A549 (cell line): ENCODE measurements at regions not wholly inside any gene's neighbourhood (a gene's known extent, or its start where the extent isn't known, plus 50 kb on each side); places are given as distances from the start of the nearest gene placed in this dataset.
"Not testable (repeated sequence)": the region's sequence is repeated elsewhere in the genome, so short reads cannot be mapped to it uniquely, and the experiment has no call there.

ENCODE experiments used
- ATAC-seq, 2 experiments: fragments of 200-7000 bp in 1 of 2; fragments of >200 bp in 1 of 2; cut with Nextera tagmentation in 1 of 2; cut with Tn5 transposase in 1 of 2; 3 replicates each; pipeline versions ENCODE4 v1.8.0 to v1.9.1; 2018 to 2020; ENCODE audit warnings: mild to moderate bottlenecking in 1 of 2, moderate library complexity in 1 of 2
- CTCF ChIA-PET: fragments of 300-600 bp; sonication (Branson Sonifier 250); formaldehyde crosslinking; extraction: SDS; loops from one replicate; lab custom pipeline; 2021; ENCODE audit warnings: antibody characterized with exemption, inconsistent platforms; lab: Yijun Ruan, JAX
- POLR2A ChIA-PET: fragments of 350-600 bp; formaldehyde crosslinking; extraction: SDS; loops from one replicate; lab custom pipeline; 2021; ENCODE audit warnings: antibody characterized with exemption, inconsistent platforms; lab: Yijun Ruan, JAX
- DNase-seq, 2 experiments: peaks; one replicate each; pipeline versions ENCODE4 v3.0.0 to v3.0.0-alpha.2; 2011 to 2016; ENCODE audit warnings: low read depth in 1 of 2, low spot score in 1 of 2
- FAIRE-seq: peaks from 2 replicates; lab custom pipeline; 2011; peaks lifted over from hg19 to GRCh38; lab: Jason Lieb, UNC
- H3K27ac ChIP-seq, 2 experiments: fragments of >200 bp; sonication (Bioruptor Twin); formaldehyde crosslinking; 3 replicates each; pipeline ENCODE4 v1.5.1; 2016 to 2017
- H3K4me1 ChIP-seq: fragments of >200 bp; sonication (Bioruptor Twin); formaldehyde crosslinking; 3 replicates; pipeline ENCODE4 v1.6.1; 2016
- H3K4me2 ChIP-seq: fragments of >200 bp; sonication (Bioruptor Twin); formaldehyde crosslinking; 3 replicates; pipeline ENCODE4 v1.6.1; 2016
- H3K4me3 ChIP-seq: fragments of >200 bp; sonication (Bioruptor Twin); formaldehyde crosslinking; 3 replicates; pipeline ENCODE4 v1.5.1; 2016
- H3K9me3 ChIP-seq: fragments of >200 bp; sonication (Bioruptor Twin); formaldehyde crosslinking; 3 replicates; pipeline ENCODE4 v1.6.1; 2016
- BHLHE40 ChIP-seq: IDR thresholded peaks from 2 replicates; pipeline ENCODE4 v1.6.1; 2012; ENCODE audit warnings: low read depth, low read length, inconsistent platforms
- CBX2 ChIP-seq: fragments of 200-600 bp; sonication (generic); IDR thresholded peaks from 2 replicates; pipeline ENCODE4 v1.6.1; 2016; ENCODE audit warnings: low read depth, mild to moderate bottlenecking, borderline replicate concordance
- CHD4 ChIP-seq: fragments of 200-600 bp; sonication (generic); IDR thresholded peaks from 2 replicates; pipeline ENCODE4 v1.6.1; 2016; ENCODE audit warnings: antibody characterized with exemption, mild to moderate bottlenecking, borderline replicate concordance
- EP300 ChIP-seq, 2 experiments: fragments of >200 bp; sonication (Bioruptor Twin); formaldehyde crosslinking; IDR thresholded peaks; 2 replicates in 1 of 2; 3 replicates in 1 of 2; pipeline ENCODE4 v1.6.1; 2016 to 2017
- FOSL2 ChIP-seq, 2 experiments: fragments of 450-650 bp in 1 of 2; fragments of >200 bp in 1 of 2; sonication (Bioruptor Twin) in 1 of 2; formaldehyde crosslinking; IDR thresholded peaks; 2 replicates each; pipeline versions ENCODE4 v1.5.0 to v1.6.1; 2016 to 2020; ENCODE audit warnings: mild to moderate bottlenecking in 1 of 2, moderate library complexity in 1 of 2
- HOXB13 ChIP-seq: fragments of 250-450 bp; sonication (Bioruptor Pico); IDR thresholded peaks from 2 replicates; pipeline ENCODE4 v1.5.0; 2020; ENCODE audit warnings: low read depth, mild to moderate bottlenecking, moderate library complexity
- JUNB ChIP-seq: fragments of >200 bp; sonication (Bioruptor Twin); formaldehyde crosslinking; IDR thresholded peaks from 2 replicates; pipeline ENCODE4 v1.6.1; 2016
- MYC ChIP-seq: IDR thresholded peaks from 2 replicates; pipeline ENCODE4 v1.6.1; 2012; ENCODE audit warnings: mild to moderate bottlenecking, inconsistent platforms, low read length, improper control_type of control experiment, borderline replicate concordance
- NPAS2 ChIP-seq: fragments of 250-450 bp; sonication (Bioruptor Pico); IDR thresholded peaks from 2 replicates; pipeline ENCODE4 v1.8.0; 2022; ENCODE audit warnings: mild to moderate bottlenecking, moderate library complexity, borderline replicate concordance
- PHF8 ChIP-seq: fragments of 200-600 bp; sonication (generic); IDR thresholded peaks from 2 replicates; pipeline ENCODE4 v1.6.1; 2016; ENCODE audit warnings: low read depth, mild to moderate bottlenecking, antibody characterized with exemption, moderate library complexity, borderline replicate concordance
- ZC3H11A ChIP-seq: fragments of 450-650 bp; IDR thresholded peaks from 2 replicates; pipeline ENCODE4 v1.6.1; 2014; ENCODE audit warnings: antibody characterized with exemption, mild to moderate bottlenecking
- ZFP36 ChIP-seq: fragments of 450-650 bp; IDR thresholded peaks from 2 replicates; pipeline ENCODE4 v1.6.1; 2014; ENCODE audit warnings: borderline replicate concordance; ENCODE audit not compliant: partially characterized antibody
- WGBS: methylation state at CpG from one replicate; pipeline ENCODE4 v1.1.6; 2017; ENCODE audit errors: missing lambda C conversion rate; 5-methylcytosine and 5-hydroxymethylcytosine counted together
- TF ChIP-seq, protein P1 (sequence below): fragments of 450-650 bp; IDR thresholded peaks from 2 replicates; pipeline ENCODE4 v1.6.1; 2014; ENCODE audit warnings: antibody characterized with exemption
- TF ChIP-seq, protein P2 (sequence below): IDR thresholded peaks from 2 replicates; pipeline ENCODE4 v1.6.1; 2012; ENCODE audit warnings: low read depth, borderline replicate concordance

DNA sequence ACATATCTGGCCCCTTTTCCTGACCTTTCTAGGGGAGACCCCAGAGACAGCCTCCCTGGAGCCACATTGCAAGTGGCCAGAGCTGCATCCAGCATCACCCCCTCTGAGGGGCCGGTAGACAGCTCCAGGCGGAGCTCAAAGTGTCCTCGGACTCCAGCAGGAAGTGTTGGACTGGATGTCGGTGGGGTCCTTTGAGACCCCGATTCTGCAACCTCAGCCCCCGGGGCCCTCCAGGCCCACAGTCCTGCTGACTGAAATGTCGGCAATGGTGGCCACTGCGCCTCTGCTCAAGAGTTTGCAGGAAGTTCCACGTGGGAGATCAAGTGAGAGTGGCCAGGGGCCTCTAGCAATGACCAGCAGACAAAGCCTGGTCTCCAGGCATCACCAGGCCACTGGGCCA is 115.9 kb upstream of the FOXD4L5 start:
- H3K4me1 ChIP-seq = no peaks in the 10 kb centered on the region
- ChIA-PET POLR2A (no interaction called here), CTCF (no interaction called here)
- no peaks in the 10 kb centered on the region for H3K9me3 ChIP-seq
- ATAC-seq (no peak), FAIRE-seq (no peak), DNase-seq (no peak)
- 13% methylated on average over 9 of the region's 9 CpGs for WGBS
- no peak for TF ChIP-seq ZFP36
- no peak for TF ChIP-seq ZC3H11A
- no peak for TF ChIP-seq JUNB
- TF ChIP-seq HOXB13 (CRISPR knock-in tag) = no peak
- TF ChIP-seq, protein P1, sequence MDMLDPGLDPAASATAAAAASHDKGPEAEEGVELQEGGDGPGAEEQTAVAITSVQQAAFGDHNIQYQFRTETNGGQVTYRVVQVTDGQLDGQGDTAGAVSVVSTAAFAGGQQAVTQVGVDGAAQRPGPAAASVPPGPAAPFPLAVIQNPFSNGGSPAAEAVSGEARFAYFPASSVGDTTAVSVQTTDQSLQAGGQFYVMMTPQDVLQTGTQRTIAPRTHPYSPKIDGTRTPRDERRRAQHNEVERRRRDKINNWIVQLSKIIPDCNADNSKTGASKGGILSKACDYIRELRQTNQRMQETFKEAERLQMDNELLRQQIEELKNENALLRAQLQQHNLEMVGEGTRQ = no peak
- no peak for TF ChIP-seq CHD4
- TF ChIP-seq MYC = no peak
- no peak for TF ChIP-seq BHLHE40
- TF ChIP-seq PHF8 = no peak
- TF ChIP-seq CBX2 = no peak
- TF ChIP-seq EP300 (IDR thresholded peaks at IDR 0.05) = no peak
- no peak for TF ChIP-seq FOSL2 (IDR thresholded peaks at IDR 0.05)
- no peak for TF ChIP-seq FOSL2 (CRISPR knock-in tag; IDR thresholded peaks at IDR 0.05)
- no peak for TF ChIP-seq NPAS2
- TF ChIP-seq, protein P2, sequence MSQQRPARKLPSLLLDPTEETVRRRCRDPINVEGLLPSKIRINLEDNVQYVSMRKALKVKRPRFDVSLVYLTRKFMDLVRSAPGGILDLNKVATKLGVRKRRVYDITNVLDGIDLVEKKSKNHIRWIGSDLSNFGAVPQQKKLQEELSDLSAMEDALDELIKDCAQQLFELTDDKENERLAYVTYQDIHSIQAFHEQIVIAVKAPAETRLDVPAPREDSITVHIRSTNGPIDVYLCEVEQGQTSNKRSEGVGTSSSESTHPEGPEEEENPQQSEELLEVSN = no peak
- no peak overlapping the region for H3K4me2 ChIP-seq
- no peak overlapping the region for H3K27ac ChIP-seq
- H3K4me3 ChIP-seq = no peak overlapping the region

DNA sequence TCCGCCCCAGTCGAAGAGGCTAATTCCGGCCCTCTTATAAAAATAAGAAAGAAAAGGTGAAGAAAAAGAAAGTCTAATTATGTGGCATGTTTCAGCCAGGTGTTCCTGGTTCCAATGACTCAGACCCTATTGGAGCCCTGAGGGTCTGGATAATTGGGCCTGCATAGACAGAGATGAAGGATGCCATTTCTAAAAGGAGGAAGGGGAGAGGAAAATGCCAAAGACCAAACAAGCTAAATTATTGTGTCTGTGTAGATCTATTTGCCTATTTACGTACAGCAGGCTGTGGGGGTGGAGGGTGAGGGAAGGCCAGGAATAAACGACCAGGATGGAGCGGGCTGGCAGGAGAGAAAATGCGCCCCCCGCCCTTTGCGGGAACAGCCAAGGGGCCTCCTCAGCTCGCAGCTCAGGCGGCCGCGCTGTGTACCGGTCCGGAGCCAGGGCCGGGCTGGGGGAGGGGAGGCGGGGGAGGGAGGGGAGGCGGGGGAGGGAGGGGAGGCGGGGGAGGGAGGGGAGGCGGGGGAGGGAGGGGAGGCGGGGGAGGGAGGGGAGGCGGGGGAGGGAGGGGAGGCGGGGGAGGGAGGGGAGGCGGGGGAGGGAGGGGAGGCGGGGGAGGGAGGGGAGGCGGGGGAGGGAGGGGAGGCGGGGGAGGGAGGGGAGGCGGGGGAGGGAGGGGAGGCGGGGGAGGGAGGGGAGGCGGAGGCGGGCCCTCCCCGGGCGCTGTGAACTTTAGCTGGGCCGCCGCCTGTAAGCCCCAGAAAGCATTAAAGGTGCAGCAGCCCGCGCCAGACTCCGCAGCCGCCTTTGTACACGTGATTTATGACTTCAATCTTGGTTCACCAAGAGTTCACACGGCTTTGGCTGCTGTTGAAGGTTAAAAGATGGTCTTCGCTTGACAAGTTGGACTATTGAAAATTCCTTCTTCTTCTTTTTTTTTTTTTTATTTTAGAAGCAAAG is 113.0 kb upstream of the FOXD4L5 start:
- ATAC-seq, H3K27ac ChIP-seq, DNase-seq, FAIRE-seq, H3K4me3 ChIP-seq, H3K9me3 ChIP-seq, H3K4me2 ChIP-seq, CTCF ChIA-PET, H3K4me1 ChIP-seq, POLR2A ChIA-PET: not testable (repeated sequence)
- WGBS = 33% methylated on average over 24 of the region's 42 CpGs

DNA sequence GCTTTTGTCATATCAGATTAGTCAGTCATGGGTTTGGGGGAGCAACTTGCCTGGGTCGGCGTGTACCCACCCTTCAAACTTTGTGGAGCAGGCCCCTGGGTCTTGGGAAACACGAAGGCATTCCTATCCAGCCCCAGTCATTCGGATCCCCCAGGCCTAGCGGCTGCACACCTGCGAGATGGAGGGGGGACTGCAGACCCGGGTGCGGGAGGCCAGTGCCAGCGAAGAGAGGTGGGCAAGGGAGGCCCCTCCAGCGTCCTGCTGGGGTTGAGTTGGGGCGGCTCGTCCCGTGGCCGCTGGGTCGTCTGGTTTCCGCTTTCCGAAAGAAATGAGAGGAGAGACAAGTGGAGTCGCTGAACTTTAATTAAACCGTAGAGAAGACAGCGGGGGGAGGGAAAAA is 112.2 kb upstream of the FOXD4L5 start:
- CTCF ChIA-PET, H3K4me1 ChIP-seq, H3K9me3 ChIP-seq, DNase-seq, H3K4me2 ChIP-seq, FAIRE-seq, ATAC-seq, POLR2A ChIA-PET, H3K4me3 ChIP-seq, H3K27ac ChIP-seq: not testable (repeated sequence)
- 34% methylated on average over 20 of the region's 20 CpGs for WGBS

DNA sequence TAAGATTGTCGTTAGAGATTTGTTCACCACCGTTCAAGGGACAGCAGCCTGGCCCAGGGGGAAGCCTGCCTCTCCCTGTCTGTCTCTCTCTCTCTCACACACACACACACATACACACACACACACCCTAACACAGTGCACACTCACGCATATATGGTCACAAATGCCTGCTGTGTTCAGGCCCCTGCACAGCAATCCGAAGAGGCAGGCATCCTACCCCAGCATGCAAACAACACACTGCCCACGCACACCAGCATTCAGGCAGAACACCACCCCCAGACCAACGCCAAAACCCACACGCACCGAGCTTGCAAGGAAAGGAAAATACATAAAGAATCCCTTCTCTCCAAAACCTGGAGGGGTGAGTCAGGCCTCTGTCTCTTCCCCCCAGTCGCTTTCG is 111.6 kb upstream of the FOXD4L5 start:
- CTCF ChIA-PET, ATAC-seq, H3K4me3 ChIP-seq, POLR2A ChIA-PET, H3K9me3 ChIP-seq, H3K27ac ChIP-seq, H3K4me1 ChIP-seq, H3K4me2 ChIP-seq, DNase-seq, FAIRE-seq: not testable (repeated sequence)
- 22% methylated on average over 10 of the region's 10 CpGs for WGBS

DNA sequence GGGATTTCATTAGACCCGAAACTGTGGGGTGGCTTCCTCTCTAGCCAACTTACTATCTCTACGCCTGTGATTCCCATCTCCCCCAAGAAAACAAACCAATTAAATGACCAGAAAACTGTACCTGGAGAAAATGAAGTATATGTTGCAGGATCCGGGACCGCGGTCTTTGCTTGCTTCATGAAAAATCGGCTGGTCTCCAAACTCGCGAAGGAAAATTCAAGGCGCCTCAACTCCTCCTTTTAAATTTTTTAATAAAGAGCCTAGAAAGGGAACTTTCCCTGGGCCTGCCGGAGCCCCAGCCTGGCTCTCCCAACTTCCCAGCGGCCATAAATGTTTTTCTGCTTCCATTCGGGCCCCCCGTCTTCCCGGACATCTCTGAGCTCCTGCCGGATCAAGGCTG is 110.8 kb upstream of the FOXD4L5 start:
- POLR2A ChIA-PET, ATAC-seq, H3K4me2 ChIP-seq, DNase-seq, CTCF ChIA-PET, FAIRE-seq, H3K4me3 ChIP-seq, H3K27ac ChIP-seq, H3K9me3 ChIP-seq, H3K4me1 ChIP-seq: not testable (repeated sequence)
- 62% methylated on average over 10 of the region's 15 CpGs for WGBS

DNA sequence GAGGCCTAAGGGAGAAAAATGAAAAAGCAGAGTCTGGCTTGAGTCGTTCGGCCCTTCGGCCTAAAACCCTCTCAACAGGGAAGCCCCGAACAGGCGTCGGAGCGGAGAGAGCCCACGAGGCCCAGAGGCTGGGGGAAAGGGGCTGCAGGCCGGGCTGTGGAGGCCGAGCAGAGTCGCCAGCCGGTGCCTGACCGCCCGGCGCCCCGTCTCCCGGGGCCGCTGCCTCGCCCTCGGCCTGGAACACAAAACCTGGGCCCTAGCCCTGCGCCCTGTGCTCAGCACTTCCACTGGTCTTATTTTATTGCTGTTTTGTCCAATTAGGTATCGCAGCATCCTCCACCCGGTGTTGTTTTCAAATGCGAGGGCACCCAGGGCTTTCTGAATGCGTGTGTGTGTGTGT is 110.1 kb upstream of the FOXD4L5 start:
- 26% methylated on average over 25 of the region's 25 CpGs for WGBS
- H3K4me1 ChIP-seq, H3K4me2 ChIP-seq, H3K4me3 ChIP-seq, DNase-seq, ATAC-seq, FAIRE-seq, CTCF ChIA-PET, H3K27ac ChIP-seq, H3K9me3 ChIP-seq, POLR2A ChIA-PET: not testable (repeated sequence)

DNA sequence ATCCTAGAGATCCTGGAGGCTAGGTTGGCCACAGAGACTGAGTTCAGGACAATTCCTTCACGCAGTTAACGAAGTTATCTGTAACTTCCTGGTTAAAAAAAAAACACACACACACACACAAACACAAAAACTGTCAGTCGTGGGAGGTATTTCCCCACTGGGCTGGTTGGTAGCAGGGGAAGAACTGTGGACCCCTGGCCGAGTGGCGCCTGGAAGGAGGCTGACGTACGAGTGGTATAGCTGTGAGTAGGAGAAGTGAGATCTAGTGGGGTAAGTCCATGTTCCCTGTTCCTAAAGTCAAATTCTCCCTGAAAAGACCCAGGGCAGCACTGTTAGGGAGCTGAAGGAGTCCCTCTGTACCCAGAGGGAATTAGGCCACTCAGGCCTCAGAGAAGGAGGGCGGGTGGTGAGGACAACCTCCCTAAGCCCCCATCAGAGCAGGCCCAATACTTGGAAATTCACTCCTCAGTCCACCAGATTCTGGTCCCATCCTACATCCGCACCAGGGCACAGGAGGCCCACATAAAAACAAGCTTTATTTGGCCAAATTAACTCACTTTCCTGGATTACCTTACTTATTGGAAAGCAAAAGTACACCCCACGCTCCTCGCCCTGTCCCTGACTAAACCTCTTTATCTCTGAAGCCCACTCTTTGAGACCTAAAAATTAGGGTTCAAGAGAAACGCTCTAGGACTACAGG is 108.3 kb upstream of the FOXD4L5 start:
- H3K4me3 ChIP-seq, FAIRE-seq, CTCF ChIA-PET, POLR2A ChIA-PET, H3K4me1 ChIP-seq, H3K9me3 ChIP-seq, DNase-seq, H3K4me2 ChIP-seq, ATAC-seq, H3K27ac ChIP-seq: not testable (repeated sequence)
- WGBS = 18% methylated on average over 11 of the region's 12 CpGs
